GM21619 (cell line): ENCODE measurements at regions not wholly inside any gene's neighbourhood (a gene's known extent, or its start where the extent isn't known, plus 50 kb on each side); places are given as distances from the start of the nearest gene placed in this dataset.
"Not testable (repeated sequence)": the region's sequence is repeated elsewhere in the genome, so short reads cannot be mapped to it uniquely, and the experiment has no call there.

Experiments used
- ATAC-seq: cut with Tn5 transposase; IDR thresholded peaks from one replicate; pipeline ENCODE4 v1.9.1; 2021; ENCODE audit not compliant: unreplicated experiment

- no peak for ATAC-seq
Observed at GRCh38 chr1:213526306-213526705, 461.5 kb upstream of the PROX1 start.

DNA sequence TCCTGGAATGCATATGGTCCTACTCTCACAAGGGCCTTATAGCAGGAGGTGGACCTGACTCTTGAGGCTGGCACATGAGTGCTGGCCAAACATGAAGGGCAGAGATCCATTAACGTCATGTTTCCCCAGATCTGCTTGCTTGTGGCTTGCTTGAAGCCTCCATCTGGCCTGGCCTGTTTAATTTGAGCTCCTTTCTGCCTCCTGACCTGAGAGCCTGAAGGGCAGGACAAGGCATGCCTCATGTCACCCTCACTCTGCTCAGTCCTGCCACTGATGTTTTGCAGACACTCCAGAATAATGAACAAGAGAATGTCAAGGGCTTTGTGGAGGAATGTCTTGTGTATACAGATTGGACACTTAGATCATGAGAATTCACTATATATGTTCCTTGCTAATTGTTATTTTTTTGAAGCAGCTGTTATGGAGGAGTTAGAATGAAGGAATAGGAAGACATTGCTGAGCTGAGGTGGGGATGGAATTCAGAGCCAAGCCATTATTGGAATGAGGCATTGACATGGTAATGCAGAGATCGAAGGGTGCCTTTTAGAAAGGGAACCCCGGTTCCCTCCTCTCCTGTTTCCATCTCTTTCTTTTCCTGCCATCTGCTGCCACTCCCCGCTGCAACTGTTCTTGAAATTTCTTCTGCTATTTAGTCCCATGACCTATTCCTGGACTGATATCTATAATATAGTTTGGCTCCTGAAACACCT, 457.0 kb upstream of the PROX1 start:
- no peak for ATAC-seq

- no peak for ATAC-seq
Observed at GRCh38 chr1:213531369-213532310, 456.1 kb upstream of the PROX1 start.

- ATAC-seq = no peak
Observed at GRCh38 chr1:213533125-213533524, 454.6 kb upstream of the PROX1 start.

DNA sequence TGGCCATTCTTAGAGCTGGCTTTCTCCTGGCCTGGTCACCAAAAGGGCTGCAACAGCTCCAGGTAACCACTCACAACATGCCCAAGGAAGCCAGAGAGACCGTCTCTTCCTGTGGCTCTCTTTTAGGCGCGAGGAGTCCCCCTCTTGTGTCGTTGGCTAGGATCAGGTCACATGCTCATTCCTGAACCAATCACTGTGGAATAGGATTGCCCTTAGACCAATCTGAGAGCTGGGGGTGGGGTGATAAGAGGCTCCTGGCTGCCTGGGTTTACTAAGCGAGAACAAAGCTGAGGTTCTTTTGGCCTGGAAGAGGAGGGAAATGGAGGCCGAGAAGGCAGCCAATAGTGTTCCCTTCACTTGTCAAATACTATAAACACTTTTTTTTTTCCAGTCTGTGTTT, 452.1 kb upstream of the PROX1 start:
- ATAC-seq = no peak

DNA sequence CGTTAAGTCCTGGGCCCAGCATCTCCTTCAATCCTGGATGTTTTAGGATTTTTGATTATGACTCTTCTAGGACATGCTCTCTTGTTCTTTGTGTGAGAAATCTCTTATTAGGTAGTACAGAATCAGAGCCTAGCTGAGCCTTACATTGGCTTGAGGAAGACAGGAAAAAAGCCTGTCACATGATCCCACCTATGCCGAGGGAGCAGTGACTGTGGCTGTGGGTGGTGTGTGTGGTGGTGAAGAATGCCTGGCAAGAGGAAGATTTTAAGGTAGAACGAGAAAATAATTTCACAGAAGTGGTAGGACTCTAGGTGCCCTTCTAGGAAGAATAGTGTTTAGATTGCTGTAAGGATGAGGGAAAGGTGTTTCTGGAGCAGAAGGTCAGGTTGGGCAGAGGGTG, 449.5 kb upstream of the PROX1 start:
- no peak for ATAC-seq

DNA sequence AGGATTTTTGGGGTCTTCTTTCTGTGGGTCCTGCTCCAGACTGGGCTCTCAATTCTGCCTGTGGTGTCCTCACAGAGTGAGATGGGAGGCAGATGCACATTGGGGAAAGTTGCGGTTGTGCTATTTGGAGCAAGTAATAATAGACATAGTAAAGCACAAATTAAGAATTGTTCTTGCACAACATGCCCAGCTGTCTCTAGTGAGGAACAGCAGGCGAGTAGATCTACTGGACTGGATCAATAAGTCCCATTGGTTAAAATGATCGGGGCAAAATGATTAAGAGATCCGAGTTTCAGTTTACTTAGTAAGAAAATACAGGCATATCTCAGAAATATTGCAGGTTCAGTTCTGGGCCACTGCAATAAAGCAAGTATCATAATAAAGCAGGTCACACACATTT, 448.3 kb upstream of the PROX1 start:
- no peak for ATAC-seq

DNA sequence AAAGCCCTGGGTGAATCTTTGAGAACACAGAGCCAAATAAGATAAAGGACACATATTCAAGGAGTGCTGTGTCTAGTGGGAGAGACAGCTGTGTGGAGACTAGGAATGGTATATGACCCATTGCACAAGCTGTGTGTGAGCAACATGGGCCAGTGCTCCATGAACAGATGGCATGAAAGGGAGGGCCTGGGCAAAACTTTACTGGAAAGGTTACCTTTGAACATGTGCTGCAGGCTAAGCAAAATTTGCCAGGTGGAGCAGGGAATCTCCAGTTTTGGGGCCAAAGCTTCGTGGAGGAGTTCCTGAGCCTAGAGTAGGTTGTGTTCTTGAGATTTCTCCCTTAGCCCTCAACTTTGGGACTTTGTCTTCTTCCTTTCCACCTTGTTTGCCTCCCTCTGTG, 446.1 kb upstream of the PROX1 start:
- no peak for ATAC-seq

DNA sequence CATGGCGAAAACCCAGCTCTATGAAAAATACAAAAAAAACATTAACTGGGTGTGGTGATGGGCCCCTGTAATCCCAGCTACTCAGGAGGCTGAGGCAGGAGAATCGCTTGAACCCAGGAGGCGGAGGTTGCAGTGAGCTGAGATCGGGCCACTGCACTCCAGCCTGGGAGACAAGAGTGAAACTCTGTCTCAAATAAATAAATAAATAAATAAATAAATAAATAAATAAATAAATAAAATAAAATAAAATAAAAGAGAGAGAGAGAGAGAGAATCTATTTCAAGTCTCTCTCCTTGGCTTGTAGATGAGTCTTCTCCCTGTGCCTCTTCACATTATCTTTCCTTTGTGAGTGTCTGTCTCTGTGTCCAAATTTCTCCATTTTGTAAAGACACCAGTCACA, 442.6 kb upstream of the PROX1 start:
- ATAC-seq = not testable (repeated sequence)

GRCh38 chr1:213549982-213550381, 437.8 kb upstream of the PROX1 start:
- ATAC-seq = no peak

GRCh38 chr1:213550804-213551203, 437.0 kb upstream of the PROX1 start:
- no peak for ATAC-seq

- ATAC-seq = no peak
Observed at GRCh38 chr1:213552045-213552444, 435.7 kb upstream of the PROX1 start.

GRCh38 chr1:213560226-213560625, 427.5 kb upstream of the PROX1 start:
- no peak for ATAC-seq

DNA sequence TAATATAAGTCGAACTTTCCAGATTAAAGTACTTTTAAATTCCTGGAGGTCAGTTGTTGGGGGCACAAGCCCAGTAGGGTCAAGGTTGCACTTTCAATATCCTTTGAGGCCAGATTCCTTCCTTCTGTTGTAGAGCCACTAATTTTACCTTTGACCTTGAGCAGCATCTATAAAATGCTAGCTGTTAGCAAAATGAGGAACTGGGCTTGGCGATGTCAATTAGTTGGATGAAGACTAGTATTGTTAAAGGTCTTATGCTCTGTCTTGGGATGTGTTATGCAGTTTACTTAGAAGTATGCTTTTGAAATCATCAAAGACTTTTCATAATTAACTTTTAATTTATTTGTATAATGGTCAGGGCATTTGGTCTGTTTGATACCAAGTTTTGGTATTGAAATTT, 425.9 kb upstream of the PROX1 start:
- no peak for ATAC-seq

GRCh38 chr1:213564215-213564659, 423.5 kb upstream of the PROX1 start:
- no peak for ATAC-seq

DNA sequence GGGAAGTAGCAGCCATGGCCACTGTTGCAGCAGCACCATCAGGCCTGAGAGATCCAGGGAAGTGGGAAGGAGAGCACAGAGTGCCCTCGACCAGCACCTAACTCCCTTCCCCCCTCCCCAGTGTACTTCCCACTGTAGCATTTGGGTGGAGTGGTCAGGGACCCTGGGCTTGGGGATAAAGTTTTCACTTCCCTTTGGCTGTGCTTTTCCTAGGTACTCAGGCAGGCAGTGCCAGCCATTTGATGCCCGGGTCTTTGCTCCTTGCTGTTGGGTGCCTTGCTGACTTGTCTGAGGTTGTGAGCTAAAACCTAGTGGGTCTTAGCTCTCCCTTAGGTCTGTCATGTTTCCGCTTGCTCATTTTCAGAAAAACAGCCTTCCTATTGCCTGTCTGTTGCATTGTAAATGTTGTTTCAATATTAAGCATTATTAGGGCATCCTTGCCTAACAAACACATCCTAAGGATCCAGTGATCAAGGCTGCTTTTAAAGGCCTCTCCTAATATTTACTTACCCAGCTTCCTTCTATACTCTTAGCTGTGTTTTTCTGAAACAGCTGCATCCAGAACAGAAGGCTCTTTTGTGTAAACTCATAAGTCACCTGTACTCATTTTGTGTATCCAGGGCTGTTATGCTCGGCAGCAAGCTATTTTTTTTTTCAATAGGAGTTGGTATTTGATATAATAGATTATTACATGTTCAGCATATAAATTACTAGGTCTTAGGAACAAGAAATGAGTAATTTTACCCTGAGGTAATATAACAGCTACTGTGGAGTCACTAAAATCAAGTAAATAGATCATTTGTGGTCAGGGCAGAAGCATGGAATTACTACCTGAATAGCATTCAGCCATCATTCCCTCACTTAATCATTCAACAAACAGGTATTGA, 418.6 kb upstream of the PROX1 start:
- no peak for ATAC-seq

- ATAC-seq = no peak
Observed at GRCh38 chr1:213569816-213570150, 418.0 kb upstream of the PROX1 start.

- ATAC-seq = no peak
Observed at GRCh38 chr1:213570487-213570886, 417.3 kb upstream of the PROX1 start.

GRCh38 chr1:213571419-213571818, 416.4 kb upstream of the PROX1 start:
- no peak for ATAC-seq

- ATAC-seq = no peak
Observed at GRCh38 chr1:213571843-213572242, 415.9 kb upstream of the PROX1 start.

GRCh38 chr1:213572912-213573647, 414.7 kb upstream of the PROX1 start:
- ATAC-seq = no peak
